NCI-H1105 treated with DMSO at 0.1 percent for 48 hours (cell line): ENCODE measurements at regions not wholly inside any gene's neighbourhood (a gene's known extent, or its start where the extent isn't known, plus 50 kb on each side); places are given as distances from the start of the nearest gene placed in this dataset.
"Not testable (repeated sequence)": the region's sequence is repeated elsewhere in the genome, so short reads cannot be mapped to it uniquely, and the experiment has no call there.

Source experiments
- DNase-seq: peaks from one replicate; lab custom pipeline; 2025; lab: John Stamatoyannopoulos, UW

- no peak for DNase-seq
Measured at GRCh38 chr6:113047148-113047547, 700.0 kb downstream of the RFPL4B start.

GRCh38 chr6:113047932-113048331, 700.8 kb downstream of the RFPL4B start:
- no peak for DNase-seq

- DNase-seq, result no peak
Measured at GRCh38 chr6:113048741-113049140, 701.6 kb downstream of the RFPL4B start.

- no peak for DNase-seq
Measured at GRCh38 chr6:113049190-113049589, 702.1 kb downstream of the RFPL4B start.

GRCh38 chr6:113050010-113050858, 703.1 kb downstream of the RFPL4B start:
- DNase-seq, result no peak

GRCh38 chr6:113050979-113051378, 703.8 kb downstream of the RFPL4B start:
- DNase-seq, result no peak

- DNase-seq, result no peak
Measured at GRCh38 chr6:113052506-113052905, 705.4 kb downstream of the RFPL4B start.

- no peak for DNase-seq
Measured at GRCh38 chr6:113055061-113055460, 707.9 kb downstream of the RFPL4B start.

GRCh38 chr6:113055998-113056397, 708.9 kb downstream of the RFPL4B start:
- DNase-seq, result no peak

GRCh38 chr6:113057567-113058053, 710.5 kb downstream of the RFPL4B start:
- no peak for DNase-seq

- DNase-seq, result no peak
Measured at GRCh38 chr6:113060664-113061063, 713.5 kb downstream of the RFPL4B start.

GRCh38 chr6:113065611-113066010, 718.5 kb downstream of the RFPL4B start:
- no peak for DNase-seq

GRCh38 chr6:113067612-113068275, 720.6 kb downstream of the RFPL4B start:
- no peak for DNase-seq

GRCh38 chr6:113068570-113068969, 721.4 kb downstream of the RFPL4B start:
- no peak for DNase-seq

GRCh38 chr6:113070681-113071080, 723.6 kb downstream of the RFPL4B start:
- DNase-seq, result not testable (repeated sequence)

GRCh38 chr6:113073611-113074191, 726.6 kb downstream of the RFPL4B start:
- DNase-seq, result no peak

GRCh38 chr6:113076116-113076515, 729.0 kb downstream of the RFPL4B start:
- no peak for DNase-seq

GRCh38 chr6:113076816-113077215, 729.7 kb downstream of the RFPL4B start:
- DNase-seq, result no peak

GRCh38 chr6:113077794-113078193, 730.7 kb downstream of the RFPL4B start:
- no peak for DNase-seq

- no peak for DNase-seq
Measured at GRCh38 chr6:113078791-113079190, 731.7 kb downstream of the RFPL4B start.

- no peak for DNase-seq
Measured at GRCh38 chr6:113082745-113083144, 735.6 kb downstream of the RFPL4B start.

- DNase-seq, result no peak
Measured at GRCh38 chr6:113083947-113084346, 736.8 kb downstream of the RFPL4B start.

GRCh38 chr6:113089056-113089455, 741.9 kb downstream of the RFPL4B start:
- no peak for DNase-seq
